Spinal cord (tissue), 9 donors: ENCODE measurements at regions not wholly inside any gene's neighbourhood (a gene's known extent, or its start where the extent isn't known, plus 50 kb on each side); places are given as distances from the start of the nearest gene placed in this dataset.

Experiments used
- DNase-seq, 6 donors: peaks; one replicate each; pipeline versions ENCODE4 v3.0.0 to v3.0.0-alpha.2; 2013 to 2015; ENCODE audit warnings: low spot score in 6 of 6, low read depth in 4 of 6
- H3K27ac ChIP-seq: one replicate; pipeline ENCODE4 v1.5.1; 2013; ENCODE audit warnings: low read depth, low read length, control low read depth
- H3K27me3 ChIP-seq: one replicate; pipeline ENCODE4 v1.6.1; 2013; ENCODE audit warnings: low read length; ENCODE audit not compliant: control insufficient read depth, insufficient read depth
- H3K36me3 ChIP-seq: one replicate; pipeline ENCODE4 v1.6.1; 2013; ENCODE audit warnings: low read length; ENCODE audit not compliant: control insufficient read depth, insufficient read depth
- H3K4me1 ChIP-seq: one replicate; pipeline ENCODE4 v1.6.1; 2013; ENCODE audit warnings: low read length; ENCODE audit not compliant: control insufficient read depth, insufficient read depth
- H3K4me3 ChIP-seq: one replicate; pipeline ENCODE4 v1.5.1; 2013; ENCODE audit warnings: low read depth, low read length, control low read depth
- H3K9me3 ChIP-seq: one replicate; pipeline ENCODE4 v1.6.1; 2013; ENCODE audit warnings: low read length; ENCODE audit not compliant: control insufficient read depth, insufficient read depth
- WGBS: methylation state at CpG from one replicate; pipeline ENCODE4 v1.1.5; 2013; ENCODE audit warnings: missing lambda C conversion rate; ENCODE audit not compliant: insufficient coverage; 5-methylcytosine and 5-hydroxymethylcytosine counted together
- donor health status: healthy.

DNA sequence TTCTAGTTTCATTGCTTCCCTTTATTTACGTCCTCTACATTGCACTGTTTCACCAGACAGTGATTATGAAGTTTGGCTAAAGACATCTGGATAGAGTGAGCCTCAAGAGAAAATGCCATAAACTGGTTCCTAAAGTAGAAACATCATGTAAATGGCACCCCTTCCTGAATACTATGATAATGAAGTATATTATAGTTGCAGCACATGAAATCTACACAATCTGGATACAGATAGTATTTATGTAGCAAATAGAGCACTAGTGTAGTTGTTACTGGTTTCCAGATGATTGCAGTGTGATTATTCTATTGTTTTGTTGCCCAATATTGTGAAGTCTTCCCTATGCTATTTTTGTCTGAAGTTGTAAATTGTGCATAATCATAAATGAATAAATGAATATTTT, 2786.9 kb upstream of the PCDH20 start:
- peak in 1 of 6 donors; percentile 24 for DNase-seq
- no peak overlapping the region for H3K4me3 ChIP-seq
- WGBS = no CpG with 5 or more reads among the region's 1 CpG
- no peak overlapping the region for H3K27ac ChIP-seq
- H3K36me3 ChIP-seq = no peaks in the 10 kb centered on the region
- H3K4me1 ChIP-seq = no peaks in the 10 kb centered on the region
- H3K27me3 ChIP-seq = no peaks in the 10 kb centered on the region
- no peaks in the 10 kb centered on the region for H3K9me3 ChIP-seq

DNA sequence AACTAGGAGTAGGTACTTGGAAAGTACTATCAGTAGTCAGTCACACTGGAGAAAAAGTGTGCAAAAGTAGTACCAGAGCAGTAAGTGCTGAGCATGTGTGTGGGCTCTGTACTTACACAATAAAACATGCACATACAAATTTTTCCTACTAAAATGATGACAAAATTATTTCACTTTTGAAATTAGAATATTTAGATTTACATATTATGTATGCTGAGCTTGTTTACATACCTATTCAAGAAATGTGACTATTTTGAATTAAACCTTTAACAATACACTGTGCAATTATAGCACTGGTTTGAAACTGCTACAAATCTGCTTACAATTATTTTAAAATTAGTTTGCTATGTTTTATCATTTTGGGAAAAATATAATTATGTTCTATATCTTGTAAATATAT, 2781.6 kb upstream of the PCDH20 start:
- no peaks in the 10 kb centered on the region for H3K9me3 ChIP-seq
- H3K4me1 ChIP-seq = no peaks in the 10 kb centered on the region
- DNase-seq = no peak
- no peak overlapping the region for H3K27ac ChIP-seq
- H3K4me3 ChIP-seq = no peak overlapping the region
- no peaks in the 10 kb centered on the region for H3K36me3 ChIP-seq
- H3K27me3 ChIP-seq = no peaks in the 10 kb centered on the region

DNA sequence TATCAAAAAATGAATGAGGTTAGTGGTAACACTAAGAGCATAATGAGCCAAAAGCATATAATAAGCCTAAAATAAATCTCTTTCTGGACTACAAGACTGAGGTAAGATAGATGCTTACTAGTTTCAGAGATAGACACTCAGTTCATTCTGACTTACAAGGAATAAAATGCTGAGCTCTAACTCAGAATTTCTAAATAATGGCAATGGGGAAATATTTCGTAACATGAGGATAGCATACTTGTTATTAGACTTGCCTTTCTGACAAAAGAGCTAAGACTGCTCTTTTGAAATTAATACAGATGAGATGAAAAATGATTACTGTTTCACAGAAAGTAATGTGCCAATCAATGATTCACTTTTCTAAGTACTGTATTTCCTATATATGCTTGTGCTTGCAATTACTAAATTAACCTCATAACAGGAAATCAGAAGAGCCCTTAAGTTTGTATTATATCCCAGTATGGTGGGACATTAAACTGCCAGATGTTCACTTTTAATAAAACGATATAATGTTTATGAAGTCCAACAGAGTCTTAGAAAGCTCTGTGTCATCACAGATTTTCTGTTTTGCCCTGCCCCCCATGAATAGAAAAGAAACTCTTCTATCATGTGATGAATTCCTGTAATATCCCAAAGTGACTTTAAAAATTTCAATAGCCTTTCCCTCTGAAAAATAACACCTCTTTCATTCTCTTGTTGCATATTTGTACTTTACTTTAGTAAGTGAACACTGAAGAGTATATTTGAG, 2771.0 kb upstream of the PCDH20 start:
- H3K9me3 ChIP-seq = no peaks in the 10 kb centered on the region
- H3K27ac ChIP-seq = no peak overlapping the region
- DNase-seq = peak in 2 of 6 donors; percentile 9 to 79
- no peaks in the 10 kb centered on the region for H3K27me3 ChIP-seq
- no CpG with 5 or more reads among the region's 2 CpGs for WGBS
- no peaks in the 10 kb centered on the region for H3K36me3 ChIP-seq
- no peak overlapping the region for H3K4me3 ChIP-seq
- H3K4me1 ChIP-seq = no peaks in the 10 kb centered on the region

DNA sequence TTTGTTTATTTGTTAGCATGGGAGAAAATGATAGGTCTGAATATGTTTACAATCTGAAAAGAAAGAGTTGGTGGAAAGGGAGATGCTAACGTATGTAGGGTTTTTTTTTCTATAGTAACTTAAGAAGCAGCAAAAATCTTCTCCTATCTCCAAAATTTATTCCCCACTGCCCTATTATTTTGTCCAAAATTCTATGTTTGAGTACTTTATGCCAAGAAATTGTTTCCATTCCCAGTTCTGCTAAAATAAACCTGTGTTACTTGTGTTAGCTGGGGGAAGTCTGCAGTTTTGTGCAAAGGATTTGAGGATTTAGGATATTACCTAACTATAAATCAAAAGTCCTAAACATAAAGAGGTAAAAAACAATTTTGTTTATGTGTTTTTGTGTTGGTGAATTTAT, 2770.4 kb upstream of the PCDH20 start:
- no peak for DNase-seq
- no CpG with 5 or more reads among the region's 1 CpG for WGBS

DNA sequence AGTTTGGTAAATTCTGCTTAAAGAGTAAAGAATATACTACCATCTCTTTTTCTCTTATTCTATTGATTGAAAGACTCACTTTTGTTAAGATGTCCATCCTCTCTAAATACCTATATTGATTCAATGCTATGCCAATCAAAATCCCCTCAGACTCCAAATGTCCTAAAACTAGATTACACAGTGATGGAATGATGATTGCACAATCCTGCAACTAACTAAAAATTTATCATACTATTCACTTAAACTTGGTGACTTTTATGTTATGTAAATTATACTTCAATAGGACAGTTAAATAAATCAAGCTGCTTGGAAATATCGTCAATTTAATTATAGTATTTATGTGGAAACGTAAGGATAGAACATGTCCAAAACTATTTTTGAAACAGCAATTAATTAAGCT, 2765.1 kb upstream of the PCDH20 start:
- no peaks in the 10 kb centered on the region for H3K36me3 ChIP-seq
- H3K9me3 ChIP-seq = no peaks in the 10 kb centered on the region
- H3K27me3 ChIP-seq = no peaks in the 10 kb centered on the region
- no peak overlapping the region for H3K4me3 ChIP-seq
- no CpG with 5 or more reads among the region's 2 CpGs for WGBS
- H3K4me1 ChIP-seq = no peaks in the 10 kb centered on the region
- DNase-seq = no peak
- H3K27ac ChIP-seq = no peak overlapping the region

More for the DNA sequence above, 2770.4 kb upstream of the PCDH20 start:
- no peaks in the 10 kb centered on the region for H3K4me1 ChIP-seq
- no peaks in the 10 kb centered on the region for H3K36me3 ChIP-seq
- no peaks in the 10 kb centered on the region for H3K27me3 ChIP-seq
- no peak overlapping the region for H3K4me3 ChIP-seq
- no peaks in the 10 kb centered on the region for H3K9me3 ChIP-seq
- H3K27ac ChIP-seq = no peak overlapping the region

DNA sequence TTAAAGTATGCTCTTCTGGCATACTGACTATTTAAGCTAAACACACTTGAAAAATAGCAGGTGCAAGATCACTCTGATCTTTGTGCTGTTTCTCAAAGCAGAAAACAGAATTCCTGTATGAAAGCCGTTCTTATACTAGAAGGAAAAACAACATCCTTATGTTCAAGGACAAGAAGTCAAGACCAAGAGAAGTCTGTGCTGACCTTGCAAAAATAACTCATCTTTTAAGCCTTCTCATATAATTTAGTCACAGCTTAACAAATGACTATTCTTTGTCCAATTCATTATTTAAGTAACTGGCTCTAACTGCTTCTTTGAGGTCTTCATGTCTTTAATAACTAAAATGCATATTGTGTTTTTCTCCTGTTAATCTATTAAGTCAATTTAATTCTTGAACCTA, 2750.2 kb upstream of the PCDH20 start:
- Histone ChIP-seq H3K4me1 (no peaks in the 10 kb centered on the region), H3K4me3 (no peak overlapping the region), H3K9me3 (no peaks in the 10 kb centered on the region), H3K27ac (no peak overlapping the region), H3K27me3 (no peaks in the 10 kb centered on the region), H3K36me3 (no peaks in the 10 kb centered on the region)
- no peak for DNase-seq
- 55% methylated on average over 1 of the region's 1 CpG for WGBS

DNA sequence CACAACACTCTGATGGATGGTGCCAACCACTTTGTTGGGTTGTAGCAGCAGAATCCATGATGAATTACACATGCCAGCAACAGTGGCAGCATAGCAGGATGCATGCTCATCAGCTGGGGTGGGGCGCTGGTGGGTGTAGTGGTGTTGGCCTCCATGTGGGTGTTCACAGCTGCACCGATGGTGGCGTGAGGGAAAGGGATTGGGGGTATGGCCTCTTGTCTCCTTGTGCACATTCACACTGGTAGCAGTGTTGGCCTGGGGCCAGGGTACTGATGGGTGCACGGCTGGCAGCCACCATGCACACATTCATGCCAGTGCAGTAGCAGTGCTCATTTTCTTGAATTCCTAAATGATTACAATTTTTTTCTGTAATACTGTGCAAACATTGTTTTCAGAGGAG, 2748.8 kb upstream of the PCDH20 start:
- 98% methylated on average over 3 of the region's 4 CpGs for WGBS
- Histone ChIP-seq H3K27me3 (no peaks in the 10 kb centered on the region), H3K9me3 (no peaks in the 10 kb centered on the region), H3K4me1 (no peaks in the 10 kb centered on the region), H3K27ac (no peak overlapping the region), H3K36me3 (no peaks in the 10 kb centered on the region), H3K4me3 (no peak overlapping the region)
- no peak for DNase-seq

DNA sequence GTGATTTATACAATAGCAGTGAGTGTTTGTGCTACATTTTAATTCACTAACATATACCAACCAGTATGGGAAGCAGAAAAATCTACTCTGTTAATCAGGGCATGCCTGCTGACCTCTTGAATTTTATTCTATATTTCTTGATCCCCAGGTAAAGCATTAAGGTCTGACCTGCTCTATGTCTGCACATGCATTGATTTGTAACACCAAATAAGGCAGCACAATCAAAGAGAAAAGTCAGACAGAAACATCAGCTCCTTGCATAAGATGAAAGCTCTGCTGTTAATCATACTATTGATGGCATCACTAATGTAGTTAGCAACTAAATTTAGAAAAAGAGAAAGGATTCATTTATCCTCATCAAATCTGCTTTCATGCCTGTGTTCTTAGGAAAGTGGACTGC, 2744.8 kb upstream of the PCDH20 start:
- no peaks in the 10 kb centered on the region for H3K4me1 ChIP-seq
- no peaks in the 10 kb centered on the region for H3K27me3 ChIP-seq
- DNase-seq = no peak
- no peaks in the 10 kb centered on the region for H3K9me3 ChIP-seq
- H3K4me3 ChIP-seq = no peak overlapping the region
- H3K36me3 ChIP-seq = no peaks in the 10 kb centered on the region
- no peak overlapping the region for H3K27ac ChIP-seq

DNA sequence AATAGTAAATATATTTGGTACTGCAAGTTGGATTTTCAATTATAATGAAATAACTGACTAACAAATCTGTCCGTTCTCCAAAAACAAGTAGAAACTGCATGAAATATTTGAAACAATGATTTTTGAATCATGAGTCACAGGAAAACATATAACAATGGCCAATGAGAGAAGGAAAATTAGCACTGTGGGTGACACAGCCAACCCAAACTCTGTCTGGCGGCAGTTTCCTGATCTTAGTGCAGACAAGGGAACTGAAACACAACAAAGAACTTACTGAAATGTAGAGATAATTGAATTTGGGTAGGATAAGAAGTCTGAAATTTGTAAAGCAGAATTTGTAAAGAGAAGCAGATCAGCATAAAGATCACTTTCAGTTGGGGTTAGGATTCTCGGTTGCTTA, 2743.3 kb upstream of the PCDH20 start:
- Histone ChIP-seq H3K27me3 (no peaks in the 10 kb centered on the region), H3K27ac (no peak overlapping the region), H3K4me3 (no peak overlapping the region), H3K9me3 (no peaks in the 10 kb centered on the region), H3K4me1 (no peaks in the 10 kb centered on the region), H3K36me3 (no peaks in the 10 kb centered on the region)
- WGBS = 100% methylated on average over 1 of the region's 3 CpGs
- DNase-seq = no peak

DNA sequence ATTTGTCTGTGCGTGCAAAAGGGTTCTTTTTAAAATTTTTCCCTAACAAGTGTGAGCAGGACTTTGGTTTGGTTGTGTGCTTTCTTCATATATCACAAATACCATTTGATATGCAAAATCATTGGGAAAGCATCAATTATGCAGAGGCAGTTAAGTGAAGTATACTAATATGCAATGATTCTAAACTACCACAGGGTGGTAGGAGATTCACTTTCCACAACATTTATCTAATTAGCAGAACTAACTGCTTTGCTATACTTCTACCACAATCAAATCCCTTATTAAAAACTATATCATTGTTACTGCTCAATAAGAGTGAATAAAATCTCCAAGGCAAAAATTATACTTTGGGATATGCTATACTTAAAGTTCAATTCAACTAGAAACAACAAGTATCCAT, 2738.9 kb upstream of the PCDH20 start:
- Histone ChIP-seq H3K9me3 (no peaks in the 10 kb centered on the region), H3K4me1 (no peaks in the 10 kb centered on the region), H3K27me3 (no peaks in the 10 kb centered on the region), H3K4me3 (no peak overlapping the region), H3K27ac (no peak overlapping the region), H3K36me3 (no peaks in the 10 kb centered on the region)
- peak in 3 of 6 donors; percentile 1 to 66 (median 3) for DNase-seq
- WGBS = no CpG with 5 or more reads among the region's 1 CpG
